CD4-positive, alpha-beta T cell treated with Interleukin-15 for 1 hour (primary cell): ENCODE measurements at regions not wholly inside any gene's neighbourhood (a gene's known extent, or its start where the extent isn't known, plus 50 kb on each side); places are given as distances from the start of the nearest gene placed in this dataset.

Experiments
- DNase-seq: peaks from one replicate; pipeline ENCODE4 v3.0.0-alpha.2; 2020

- no peak for DNase-seq
These were observed 55.3 kb upstream of the ADO start for GRCh38 chr10:62749093-62749683.
